ENCODE measurements at regions not wholly inside any gene's neighbourhood (a gene's known extent, or its start where the extent isn't known, plus 50 kb on each side); places are given as distances from the start of the nearest gene placed in this dataset.
"Not testable (repeated sequence)": the region's sequence is repeated elsewhere in the genome, so short reads cannot be mapped to it uniquely, and the experiment has no call there.

DNA sequence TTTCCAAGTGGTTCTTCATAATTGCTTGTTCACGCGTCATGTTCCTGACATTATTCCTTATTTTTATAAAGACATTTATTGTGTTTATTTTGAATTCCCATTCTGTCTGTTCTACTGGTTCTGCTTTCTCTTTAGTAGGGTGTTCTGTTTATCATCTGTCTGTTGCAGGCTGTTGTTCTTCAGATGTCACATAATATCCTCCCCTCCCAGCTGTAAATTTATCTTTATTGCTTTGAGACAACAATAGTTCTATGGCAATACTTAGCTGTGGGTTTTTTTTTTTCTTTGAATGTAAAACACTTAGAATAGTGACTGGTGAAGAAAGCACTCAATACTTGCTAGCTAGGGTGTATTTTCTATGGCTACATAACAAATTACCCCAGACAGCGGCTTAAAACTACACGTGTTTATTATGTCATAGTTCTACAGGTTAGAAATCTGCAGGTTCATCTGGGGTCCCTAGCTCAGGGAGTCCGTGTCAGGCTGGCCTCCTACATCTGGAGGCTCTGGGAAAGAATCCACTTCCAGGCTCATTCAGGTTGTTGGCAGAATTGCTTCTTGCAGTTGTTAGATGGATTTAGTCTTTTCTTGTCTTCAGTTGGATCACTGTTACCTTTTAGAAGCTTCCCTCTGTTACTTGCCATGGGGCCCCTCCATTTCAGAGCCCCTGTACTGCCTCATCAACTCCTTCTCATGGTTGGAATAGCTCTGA, 63.4 kb upstream of the ENPEP start:
- no peak overlapping the region for H3K4me3 ChIP-seq
- 74% methylated on average over 5 of the region's 5 CpGs for WGBS
- H3K4me1 ChIP-seq = peaks cover 5% of the 10 kb centered on the region
- no peak for DNase-seq (ENCODE audit: low spot score in 2 of 2)
- no peaks in the 10 kb centered on the region for H3K36me3 ChIP-seq
- H3K27me3 ChIP-seq = no peaks in the 10 kb centered on the region
- H3K9me3 ChIP-seq = no peaks in the 10 kb centered on the region
- TF ChIP-seq, protein P1, sequence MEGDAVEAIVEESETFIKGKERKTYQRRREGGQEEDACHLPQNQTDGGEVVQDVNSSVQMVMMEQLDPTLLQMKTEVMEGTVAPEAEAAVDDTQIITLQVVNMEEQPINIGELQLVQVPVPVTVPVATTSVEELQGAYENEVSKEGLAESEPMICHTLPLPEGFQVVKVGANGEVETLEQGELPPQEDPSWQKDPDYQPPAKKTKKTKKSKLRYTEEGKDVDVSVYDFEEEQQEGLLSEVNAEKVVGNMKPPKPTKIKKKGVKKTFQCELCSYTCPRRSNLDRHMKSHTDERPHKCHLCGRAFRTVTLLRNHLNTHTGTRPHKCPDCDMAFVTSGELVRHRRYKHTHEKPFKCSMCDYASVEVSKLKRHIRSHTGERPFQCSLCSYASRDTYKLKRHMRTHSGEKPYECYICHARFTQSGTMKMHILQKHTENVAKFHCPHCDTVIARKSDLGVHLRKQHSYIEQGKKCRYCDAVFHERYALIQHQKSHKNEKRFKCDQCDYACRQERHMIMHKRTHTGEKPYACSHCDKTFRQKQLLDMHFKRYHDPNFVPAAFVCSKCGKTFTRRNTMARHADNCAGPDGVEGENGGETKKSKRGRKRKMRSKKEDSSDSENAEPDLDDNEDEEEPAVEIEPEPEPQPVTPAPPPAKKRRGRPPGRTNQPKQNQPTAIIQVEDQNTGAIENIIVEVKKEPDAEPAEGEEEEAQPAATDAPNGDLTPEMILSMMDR (IDR thresholded peaks at IDR 0.05) = no peak
- TF ChIP-seq POLR2A (IDR thresholded peaks at IDR 0.05) = no peak
- no peak for TF ChIP-seq POLR2AphosphoS5 (IDR thresholded peaks at IDR 0.05)
- TF ChIP-seq EP300 (IDR thresholded peaks at IDR 0.05) = no peak
- no peak overlapping the region for H3K27ac ChIP-seq

DNA sequence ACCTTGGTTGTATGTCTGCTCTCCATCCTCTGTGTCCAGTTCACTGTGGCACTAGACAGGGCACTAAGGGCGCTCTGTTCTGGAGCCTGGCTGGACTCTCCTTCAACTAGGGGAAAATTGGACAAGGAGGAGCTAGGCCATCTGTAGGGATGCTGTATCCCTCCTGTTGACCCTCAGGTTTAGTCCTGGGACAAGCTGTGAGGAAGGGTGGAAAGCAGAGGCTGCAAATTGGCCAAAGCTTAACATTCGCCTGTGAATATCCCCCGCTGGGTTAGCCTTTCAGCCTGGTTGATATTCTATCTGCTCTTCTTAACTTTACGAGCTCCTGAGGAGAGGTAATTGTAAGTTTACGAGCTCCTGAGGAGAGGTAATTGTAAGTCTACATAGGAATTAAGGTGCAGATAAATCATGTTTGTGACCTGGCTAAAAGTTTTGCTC, 64.4 kb upstream of the ENPEP start:
- no peak overlapping the region for H3K27ac ChIP-seq
- H3K9me3 ChIP-seq = no peaks in the 10 kb centered on the region
- H3K4me3 ChIP-seq = no peak overlapping the region
- no peaks in the 10 kb centered on the region for H3K36me3 ChIP-seq
- no peak for DNase-seq (ENCODE audit: low spot score in 2 of 2)
- 86% methylated on average over 5 of the region's 5 CpGs for WGBS
- TF ChIP-seq EP300 (IDR thresholded peaks at IDR 0.05) (no peak), POLR2A (IDR thresholded peaks at IDR 0.05) (no peak), POLR2AphosphoS5 (IDR thresholded peaks at IDR 0.05) (no peak)
- TF ChIP-seq, protein P1 (IDR thresholded peaks at IDR 0.05) = no peak
- H3K27me3 ChIP-seq = no peaks in the 10 kb centered on the region
- H3K4me1 ChIP-seq = peaks cover 5% of the 10 kb centered on the region

DNA sequence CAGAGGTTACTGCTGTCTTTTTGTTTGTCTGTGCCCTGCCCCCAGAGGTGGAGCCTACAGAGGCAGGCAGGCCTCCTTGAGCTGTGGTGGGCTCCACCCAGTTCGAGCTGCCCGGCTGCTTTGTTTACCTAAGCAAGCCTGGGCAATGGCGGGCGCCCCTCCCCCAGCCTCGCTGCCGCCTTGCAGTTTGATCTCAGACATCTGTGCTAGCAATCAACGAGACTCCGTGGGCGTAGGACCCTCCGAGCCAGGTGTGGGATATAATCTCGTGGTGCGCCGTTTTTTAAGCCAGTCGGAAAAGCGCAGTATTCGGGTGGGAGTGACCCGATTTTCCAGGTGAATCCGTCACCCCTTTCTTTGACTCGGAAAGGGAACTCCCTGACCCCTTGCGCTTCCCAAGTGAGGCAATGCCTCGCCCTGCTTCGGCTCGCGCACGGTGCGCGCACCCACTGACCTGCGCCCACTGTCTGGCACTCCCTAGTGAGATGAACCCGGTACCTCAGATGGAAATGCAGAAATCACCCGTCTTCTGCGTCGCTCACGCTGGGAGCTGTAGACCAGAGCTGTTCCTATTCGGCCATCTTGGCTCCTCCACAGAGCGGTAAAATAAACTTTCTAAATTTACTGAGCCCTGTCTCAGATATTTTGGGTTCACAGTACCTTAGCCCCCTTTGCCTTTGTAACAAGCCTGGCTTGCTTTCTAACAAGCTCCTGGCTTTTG, 64.9 kb upstream of the ENPEP start:
- not testable (repeated sequence) for H3K27me3 ChIP-seq; H3K4me3 ChIP-seq; DNase-seq (ENCODE audit: low spot score in 2 of 2); H3K9me3 ChIP-seq; H3K36me3 ChIP-seq; H3K4me1 ChIP-seq; H3K27ac ChIP-seq
- WGBS = 76% methylated on average over 15 of the region's 35 CpGs

DNA sequence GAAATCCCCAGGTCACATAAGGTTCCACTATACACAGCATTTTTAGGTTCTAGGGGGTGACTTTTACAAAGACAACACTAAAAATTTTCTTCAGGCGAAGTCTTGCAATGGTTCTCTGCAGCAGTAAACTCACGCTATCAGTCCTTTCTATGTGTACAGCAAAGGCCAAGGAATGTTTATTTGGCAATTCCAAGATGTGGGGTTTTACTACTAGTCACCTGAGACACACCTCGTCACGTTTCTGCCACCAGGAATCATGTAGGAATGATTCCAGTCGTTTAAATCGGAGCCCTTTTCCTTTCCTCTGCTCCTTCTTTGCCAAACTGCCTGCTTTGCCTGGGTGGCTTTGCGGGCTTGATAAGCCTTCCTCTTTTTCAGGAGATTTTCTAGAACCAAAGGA, 75.9 kb upstream of the ENPEP start:
- H3K27ac ChIP-seq = no peak overlapping the region
- TF ChIP-seq EP300 (IDR thresholded peaks at IDR 0.05) (no peak), POLR2AphosphoS5 (IDR thresholded peaks at IDR 0.05) (no peak), POLR2A (IDR thresholded peaks at IDR 0.05) (no peak)
- TF ChIP-seq, protein P1 (IDR thresholded peaks at IDR 0.05) = no peak
- H3K4me3 ChIP-seq = no peak overlapping the region
- no peak for DNase-seq (ENCODE audit: low spot score in 2 of 2)
- 79% methylated on average over 7 of the region's 7 CpGs for WGBS
- no peaks in the 10 kb centered on the region for H3K27me3 ChIP-seq
- no peaks in the 10 kb centered on the region for H3K4me1 ChIP-seq
- H3K36me3 ChIP-seq = no peaks in the 10 kb centered on the region
- H3K9me3 ChIP-seq = no peaks in the 10 kb centered on the region

DNA sequence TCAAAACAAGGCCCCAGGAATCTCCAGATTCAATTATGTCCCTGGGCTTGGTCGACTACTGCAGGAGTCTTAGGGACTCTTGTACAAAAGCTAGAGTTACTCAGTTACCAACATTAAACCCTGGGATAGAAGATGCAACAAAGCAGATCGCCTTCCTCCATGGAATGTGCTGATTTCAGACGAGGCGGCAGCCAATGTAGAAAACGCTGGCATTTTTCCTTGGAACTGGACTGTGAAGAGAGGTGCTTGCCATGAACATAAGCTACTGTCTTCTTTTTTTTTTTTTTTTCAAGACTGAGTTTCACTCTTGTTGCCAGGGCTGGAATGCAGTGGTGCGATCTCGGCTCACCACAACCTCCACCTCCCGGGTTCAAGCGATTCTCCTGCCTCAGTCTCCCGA, 76.9 kb upstream of the ENPEP start:
- not testable (repeated sequence) for H3K36me3 ChIP-seq; H3K27ac ChIP-seq; DNase-seq (ENCODE audit: low spot score in 2 of 2); H3K4me3 ChIP-seq; H3K4me1 ChIP-seq; H3K27me3 ChIP-seq; H3K9me3 ChIP-seq
- 90% methylated on average over 10 of the region's 10 CpGs for WGBS

DNA sequence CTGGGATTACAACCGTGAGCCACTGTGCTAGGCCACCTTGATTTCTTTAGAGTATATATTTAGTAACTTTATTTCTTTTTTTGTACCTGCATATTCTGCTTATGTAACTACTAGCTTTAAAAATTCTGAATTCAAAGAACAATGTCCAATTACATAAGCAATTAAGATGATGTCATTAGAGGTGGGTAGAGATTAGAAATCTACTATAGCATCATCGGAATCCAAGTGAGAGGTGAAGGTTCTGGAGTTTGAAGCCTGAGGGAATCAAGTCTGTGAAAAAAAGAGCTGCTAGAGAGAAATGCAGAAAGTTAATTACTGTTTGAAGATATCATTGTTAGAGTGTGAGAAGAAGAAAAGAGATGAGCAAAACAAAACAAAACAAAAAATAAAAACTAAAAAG, 79.0 kb upstream of the ENPEP start:
- H3K27ac ChIP-seq = no peak overlapping the region
- no peaks in the 10 kb centered on the region for H3K4me1 ChIP-seq
- H3K36me3 ChIP-seq = no peaks in the 10 kb centered on the region
- WGBS = 83% methylated on average over 2 of the region's 2 CpGs
- no peak overlapping the region for H3K4me3 ChIP-seq
- TF ChIP-seq POLR2AphosphoS5 (IDR thresholded peaks at IDR 0.05) (no peak), POLR2A (IDR thresholded peaks at IDR 0.05) (no peak), EP300 (IDR thresholded peaks at IDR 0.05) (no peak)
- TF ChIP-seq, protein P1 (IDR thresholded peaks at IDR 0.05) = no peak
- DNase-seq (ENCODE audit: low spot score in 2 of 2) = no peak
- no peaks in the 10 kb centered on the region for H3K27me3 ChIP-seq
- H3K9me3 ChIP-seq = no peaks in the 10 kb centered on the region
